ENCODE measurements at regions not wholly inside any gene's neighbourhood (a gene's known extent, or its start where the extent isn't known, plus 50 kb on each side); places are given as distances from the start of the nearest gene placed in this dataset.

GRCh38 chr17:13403982-13404946 lies 197.5 kb downstream of the HS3ST3A1 start:
- DNase-seq = no peak

DNA sequence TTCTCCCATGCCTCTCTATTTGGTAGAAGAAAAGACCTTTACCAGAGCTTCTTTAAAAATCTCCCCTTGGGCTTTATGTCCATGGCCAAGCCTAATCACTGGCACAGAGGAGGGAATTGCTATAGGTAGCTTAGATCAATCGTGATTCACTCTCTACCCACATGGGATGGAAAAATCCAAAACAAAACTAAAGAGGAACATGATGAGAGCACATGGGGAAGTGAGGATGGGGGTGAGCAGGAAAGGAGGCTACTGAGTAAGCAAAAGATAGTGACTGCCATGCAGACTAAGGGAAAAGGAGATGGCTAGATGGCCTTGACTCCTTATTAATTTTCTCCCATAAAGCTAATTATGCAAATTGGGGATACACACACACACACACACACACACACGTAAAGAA lies 201.2 kb downstream of the HS3ST3A1 start:
- DNase-seq = no peak

DNA sequence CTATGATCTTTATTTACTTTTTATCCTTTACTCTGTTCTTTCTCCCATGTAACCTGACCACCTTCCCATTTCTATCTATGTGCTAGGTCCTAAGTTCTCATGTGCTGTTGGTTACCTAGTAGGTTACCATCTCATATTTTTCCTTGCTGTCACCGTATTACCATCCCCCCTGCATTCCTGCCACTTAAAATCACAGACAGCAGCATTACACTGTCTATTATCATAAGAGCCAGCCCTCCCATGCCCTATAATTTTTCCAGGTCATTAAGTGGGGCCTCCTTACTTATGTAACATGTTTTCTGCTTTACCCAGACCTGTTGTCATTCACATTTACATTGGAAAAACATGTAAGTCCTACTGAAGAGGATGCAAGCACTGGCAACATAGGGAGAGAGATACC lies 202.9 kb downstream of the HS3ST3A1 start:
- no peak for DNase-seq

- DNase-seq = no peak
Measured at GRCh38 chr17:13398091-13398490, 203.6 kb downstream of the HS3ST3A1 start.

DNA sequence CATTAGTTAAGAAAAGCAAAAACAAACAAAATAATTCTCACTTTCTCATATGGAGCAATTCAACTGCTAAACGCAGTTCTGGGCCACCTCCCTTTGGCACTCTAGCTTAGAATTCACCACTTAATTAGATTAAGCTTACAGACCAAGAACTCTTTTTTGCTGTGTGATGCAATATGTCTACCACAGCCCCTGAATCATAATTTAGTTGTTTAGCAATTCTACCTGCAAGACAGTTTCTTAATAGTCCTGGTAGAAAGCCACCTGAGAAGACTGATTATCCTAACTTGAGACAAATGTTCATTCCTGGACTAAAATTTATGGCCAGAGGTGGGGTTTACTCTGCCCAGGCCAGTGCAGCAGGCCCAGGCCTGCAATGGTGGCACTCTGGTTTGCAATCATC lies 205.9 kb downstream of the HS3ST3A1 start:
- no peak for DNase-seq

DNA sequence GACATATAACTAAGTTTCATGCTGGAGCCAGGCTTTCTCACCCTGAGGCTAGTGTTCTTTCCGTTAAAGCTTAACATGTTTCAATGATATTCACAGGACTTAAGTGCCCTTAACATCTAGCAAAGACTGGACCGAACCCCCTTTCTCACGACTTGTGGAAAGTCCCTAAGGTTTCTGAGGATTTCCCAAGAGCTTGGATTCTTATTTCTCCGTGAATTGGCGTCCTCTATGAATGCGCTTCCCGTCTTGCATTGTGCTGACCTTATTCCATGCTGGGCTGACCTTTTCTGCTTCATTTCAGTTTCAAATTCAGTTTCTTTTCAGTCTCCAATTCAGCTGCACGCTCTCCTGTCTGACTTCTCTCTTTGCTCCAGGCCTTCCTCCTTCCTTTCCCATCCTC lies 206.4 kb downstream of the HS3ST3A1 start:
- DNase-seq = no peak

GRCh38 chr17:13393841-13394710 lies 207.7 kb downstream of the HS3ST3A1 start:
- DNase-seq = no peak

DNA sequence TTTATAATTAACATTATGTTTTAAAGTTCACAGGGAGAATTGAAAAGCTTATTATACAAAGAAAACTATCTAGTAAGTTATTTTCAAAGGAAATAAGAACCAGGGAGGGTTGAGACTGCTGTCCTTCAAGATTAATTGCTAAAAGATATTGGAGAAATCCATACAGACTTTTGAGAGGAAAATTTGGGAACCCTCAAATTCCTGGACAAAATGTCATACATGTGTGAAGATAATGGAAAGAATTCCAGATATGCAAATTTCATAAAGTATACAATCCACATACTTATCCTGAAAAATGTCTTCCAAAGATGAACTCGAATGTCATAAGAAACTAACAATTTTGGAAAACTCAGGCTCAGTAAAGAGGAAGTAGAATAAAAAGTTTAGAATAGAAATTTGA lies 213.8 kb downstream of the HS3ST3A1 start:
- no peak for DNase-seq

DNA sequence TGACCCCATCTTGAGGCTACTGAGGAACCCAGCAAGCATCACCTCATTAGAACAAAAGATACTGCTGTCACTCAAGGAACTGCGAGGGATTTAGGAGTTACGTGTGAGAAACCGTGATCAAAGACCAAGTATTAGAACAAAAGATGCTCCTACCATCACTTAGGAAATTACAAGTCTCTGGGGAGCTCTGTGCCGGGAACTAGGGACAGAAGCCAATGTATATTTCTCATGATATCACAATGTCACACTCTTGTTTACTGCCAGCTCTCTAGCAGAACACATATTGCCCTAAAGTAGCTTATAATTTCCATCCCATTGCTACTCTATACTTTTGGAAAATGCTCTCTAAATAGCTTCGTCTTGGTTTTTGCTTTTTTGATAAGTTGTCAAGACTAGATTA lies 214.5 kb downstream of the HS3ST3A1 start:
- no peak for DNase-seq

DNA sequence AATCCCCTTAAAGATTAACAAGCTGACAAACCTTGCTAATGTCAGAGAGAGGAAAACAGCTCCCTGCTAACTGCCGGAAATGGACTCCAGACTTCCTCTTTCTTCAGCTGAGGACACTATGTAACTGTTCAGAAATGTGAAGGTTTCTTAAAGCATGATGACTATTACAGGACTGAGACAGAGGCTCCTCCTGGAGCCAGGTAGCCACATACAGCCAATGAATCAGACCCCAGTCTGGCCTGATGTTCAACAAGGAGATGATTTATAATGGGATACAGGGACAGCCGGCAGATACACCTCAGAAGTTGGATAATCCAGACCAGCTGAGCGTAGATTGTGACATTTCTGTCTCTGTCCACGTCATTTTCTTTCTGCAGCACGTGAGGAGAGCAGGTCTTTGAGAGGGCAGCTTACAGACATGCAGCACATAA lies 216.2 kb downstream of the HS3ST3A1 start:
- no peak for DNase-seq

GRCh38 chr17:13384626-13385025 lies 217.1 kb downstream of the HS3ST3A1 start:
- DNase-seq = no peak

DNA sequence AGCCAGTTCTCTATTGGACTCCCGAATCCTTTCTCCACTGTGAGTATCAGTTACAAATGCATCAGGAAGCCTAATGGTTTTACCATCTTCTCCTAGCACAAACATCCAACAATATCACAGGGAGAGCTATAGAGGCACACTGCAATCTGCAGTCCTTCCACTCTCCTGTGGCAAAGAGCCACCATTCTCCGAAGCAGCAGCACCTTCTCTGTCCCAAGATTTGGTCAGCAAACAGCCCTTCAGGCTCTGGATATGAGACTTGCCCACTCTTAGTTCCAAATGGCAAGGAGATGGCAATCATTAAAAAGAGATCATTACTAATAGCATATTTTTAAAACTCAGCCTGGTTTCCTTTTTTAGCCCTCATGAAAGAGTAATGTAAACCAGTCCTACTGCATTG lies 223.4 kb downstream of the HS3ST3A1 start:
- no peak for DNase-seq

- DNase-seq = no peak
Measured at GRCh38 chr17:13374203-13375143, 227.3 kb downstream of the HS3ST3A1 start.

GRCh38 chr17:13372432-13372831 lies 229.3 kb downstream of the HS3ST3A1 start:
- no peak for DNase-seq

DNA sequence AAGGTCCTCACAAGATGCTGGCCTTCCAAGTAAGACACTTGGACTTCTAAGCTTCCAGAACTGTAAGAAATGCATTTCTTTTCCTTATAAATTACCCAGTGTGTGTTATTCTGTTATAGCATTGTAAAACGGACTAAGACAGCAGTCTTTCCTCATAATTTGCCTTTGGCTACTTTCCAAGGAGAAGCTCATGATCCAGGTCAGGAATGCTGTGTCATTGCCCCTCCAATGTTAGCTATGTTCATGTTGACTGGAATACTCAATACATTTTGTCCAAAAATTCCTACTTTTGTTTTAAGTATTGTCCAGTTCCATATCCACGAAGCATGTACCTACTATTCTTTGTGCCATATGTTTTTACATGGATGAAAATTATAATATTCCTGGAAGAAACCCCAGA lies 234.6 kb downstream of the HS3ST3A1 start:
- DNase-seq = no peak

GRCh38 chr17:13365331-13365730 lies 236.4 kb downstream of the HS3ST3A1 start:
- DNase-seq = no peak

DNA sequence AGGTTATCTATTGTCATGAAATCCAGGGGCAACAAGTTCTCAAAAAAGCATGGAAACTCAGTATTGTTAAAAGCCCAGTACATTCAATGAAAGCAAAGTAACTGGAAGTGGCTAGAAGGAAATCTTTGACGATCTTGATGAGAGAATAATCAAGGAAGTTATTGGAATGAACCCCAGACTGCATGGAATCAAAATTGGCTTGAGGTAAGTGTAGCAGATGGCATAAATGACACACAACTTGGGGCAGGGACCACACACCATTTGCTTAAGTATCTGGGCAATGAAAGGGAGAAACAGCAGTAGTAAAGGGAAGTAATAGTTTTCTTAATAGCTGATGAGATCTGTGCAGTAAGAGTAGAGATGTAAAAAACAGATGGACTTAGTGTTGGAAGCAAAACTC lies 238.0 kb downstream of the HS3ST3A1 start:
- no peak for DNase-seq

GRCh38 chr17:13362341-13363122 lies 239.2 kb downstream of the HS3ST3A1 start:
- no peak for DNase-seq

DNA sequence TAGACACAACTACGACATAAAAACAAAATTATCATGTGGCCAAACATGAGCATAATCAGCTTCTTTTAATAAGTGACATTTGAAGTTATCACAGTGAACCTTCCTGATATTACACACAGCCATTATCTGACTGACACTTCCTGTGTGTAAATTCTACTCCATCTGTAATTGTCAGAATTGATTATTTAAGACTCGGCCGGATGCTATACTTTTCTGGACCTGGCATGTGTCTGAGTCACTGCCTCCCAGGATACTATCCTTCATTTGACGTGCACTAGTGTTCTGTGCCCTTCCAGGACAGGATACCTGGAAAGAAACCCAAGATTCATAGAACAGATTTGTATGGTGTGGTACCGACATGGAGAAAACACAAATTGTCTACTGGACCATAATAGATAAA lies 242.0 kb downstream of the HS3ST3A1 start:
- no peak for DNase-seq

GRCh38 chr17:13355054-13355453 lies 246.7 kb downstream of the HS3ST3A1 start:
- no peak for DNase-seq

DNA sequence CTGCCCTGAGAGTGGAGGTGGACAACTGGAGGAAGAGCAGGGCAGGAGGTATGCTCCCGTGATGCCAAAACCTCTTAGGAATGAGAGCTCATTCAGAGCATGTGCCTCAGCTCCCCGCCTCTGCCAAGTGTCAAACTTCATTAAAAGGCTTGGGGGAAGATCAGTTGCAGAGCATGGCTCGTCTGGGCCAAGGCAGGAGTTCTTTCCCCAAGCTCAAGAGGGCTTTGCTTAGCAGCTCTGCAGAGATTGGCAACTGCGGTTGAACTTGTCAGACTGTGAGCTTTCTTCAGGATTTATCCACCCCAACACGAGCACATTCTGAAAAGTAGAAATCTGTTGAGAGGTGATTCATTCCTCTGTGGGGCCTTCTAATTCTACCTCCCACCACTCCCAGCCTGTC lies 248.1 kb downstream of the HS3ST3A1 start:
- no peak for DNase-seq
